ENCODE measurements at regions not wholly inside any gene's neighbourhood (a gene's known extent, or its start where the extent isn't known, plus 50 kb on each side); places are given as distances from the start of the nearest gene placed in this dataset.

GRCh38 chr11:95295382-95296149, 64.6 kb upstream of the SESN3 start:
- intact Hi-C loops (cut with DNase I): no loop called here
- no peak for DNase-seq
- H3K9me3 ChIP-seq: no peaks in the 10 kb centered on the region
- WGBS, 3 donors: 54 to 69% (median 66%) methylated on average over 8 of the region's 8 CpGs
- no peaks in the 10 kb centered on the region for H3K27me3 ChIP-seq
- H3K4me1 ChIP-seq (ENCODE audit: insufficient read depth): peaks cover 4% of the 10 kb centered on the region
- H3K36me3 ChIP-seq: no peaks in the 10 kb centered on the region
- TF ChIP-seq POLR2A (IDR thresholded peaks at IDR 0.05): no peak
- no peak for TF ChIP-seq CTCF (IDR thresholded peaks at IDR 0.05)
- TF ChIP-seq EP300 (IDR thresholded peaks at IDR 0.05): no peak
- no peak overlapping the region for H3K4me3 ChIP-seq
- H3K27ac ChIP-seq: no peak overlapping the region

- H3K4me1 ChIP-seq (ENCODE audit: insufficient read depth): peaks cover 4% of the 10 kb centered on the region
- no peak overlapping the region for H3K4me3 ChIP-seq
- H3K27ac ChIP-seq: no peak overlapping the region
- H3K27me3 ChIP-seq: no peaks in the 10 kb centered on the region
- 81 to 83% (median 82%) methylated on average over 1 of the region's 1 CpG for WGBS, 3 donors
- intact Hi-C loops (cut with DNase I): no loop called here
- no peak for DNase-seq
- no peak for TF ChIP-seq EP300 (IDR thresholded peaks at IDR 0.05)
- no peak for TF ChIP-seq POLR2A (IDR thresholded peaks at IDR 0.05)
- TF ChIP-seq CTCF (IDR thresholded peaks at IDR 0.05): no peak
- H3K36me3 ChIP-seq: no peaks in the 10 kb centered on the region
- no peaks in the 10 kb centered on the region for H3K9me3 ChIP-seq
Measured at GRCh38 chr11:95294701-95295100, 63.7 kb upstream of the SESN3 start.

- no peaks in the 10 kb centered on the region for H3K36me3 ChIP-seq
- 91 to 96% (median 94%) methylated on average over 3 of the region's 3 CpGs for WGBS, 3 donors
- intact Hi-C loops (cut with DNase I): no loop called here
- TF ChIP-seq EP300 (IDR thresholded peaks at IDR 0.05) (no peak), CTCF (IDR thresholded peaks at IDR 0.05) (no peak), POLR2A (IDR thresholded peaks at IDR 0.05) (no peak)
- peaks cover 3% of the 10 kb centered on the region for H3K4me1 ChIP-seq (ENCODE audit: insufficient read depth)
- DNase-seq: no peak
- H3K27me3 ChIP-seq: no peaks in the 10 kb centered on the region
- no peak overlapping the region for H3K4me3 ChIP-seq
- no peaks in the 10 kb centered on the region for H3K9me3 ChIP-seq
- H3K27ac ChIP-seq: no peak overlapping the region
Measured at GRCh38 chr11:95293116-95293515, 62.1 kb upstream of the SESN3 start.

GRCh38 chr11:95291946-95292345, 60.9 kb upstream of the SESN3 start:
- 79 to 94% (median 79%) methylated on average over 4 of the region's 4 CpGs for WGBS, 3 donors
- Histone ChIP-seq H3K27me3 (no peaks in the 10 kb centered on the region), H3K27ac (no peak overlapping the region), H3K9me3 (no peaks in the 10 kb centered on the region), H3K4me3 (no peak overlapping the region), H3K4me1 (ENCODE audit: insufficient read depth) (peaks cover 3% of the 10 kb centered on the region), H3K36me3 (no peaks in the 10 kb centered on the region)
- no peak for DNase-seq
- intact Hi-C loops (cut with DNase I): no loop called here
- TF ChIP-seq EP300 (IDR thresholded peaks at IDR 0.05) (no peak), POLR2A (IDR thresholded peaks at IDR 0.05) (no peak), CTCF (IDR thresholded peaks at IDR 0.05) (no peak)

Data from ovary (tissue), 7 donors.